Dendritic cell treated with granulocyte-macrophage colony-stimulating factor and Interleukin-4, amounts not matched to agents 40 ng/mL and 50 ng/mL, for 4 days (primary cell): ENCODE measurements at regions not wholly inside any gene's neighbourhood (a gene's known extent, or its start where the extent isn't known, plus 50 kb on each side); places are given as distances from the start of the nearest gene placed in this dataset.
"Not testable (repeated sequence)": the region's sequence is repeated elsewhere in the genome, so short reads cannot be mapped to it uniquely, and the experiment has no call there.

Source experiments
- H3K27ac Mint-ChIP-seq: one replicate; pipeline ENCODE4 v1.8.0; 2022; ENCODE audit warnings: mild to moderate bottlenecking, mixed read lengths
- H3K27me3 Mint-ChIP-seq: one replicate; pipeline ENCODE4 v1.8.0; 2022; ENCODE audit warnings: mild to moderate bottlenecking, mixed read lengths
- H3K36me3 Mint-ChIP-seq: one replicate; pipeline ENCODE4 v1.8.0; 2022; ENCODE audit warnings: low read depth, mixed read lengths
- H3K4me1 Mint-ChIP-seq: one replicate; pipeline ENCODE4 v1.8.0; 2022; ENCODE audit warnings: low read depth, mixed read lengths
- H3K4me3 Mint-ChIP-seq: one replicate; pipeline ENCODE4 v1.8.0; 2022; ENCODE audit warnings: mild to moderate bottlenecking, moderate library complexity, mixed read lengths
- H3K9me3 Mint-ChIP-seq: one replicate; pipeline ENCODE4 v1.8.0; 2022; ENCODE audit warnings: mixed read lengths
- intact Hi-C: fragments of 100-400 bp; cut with micrococcal nuclease; formaldehyde crosslinking; loops from one replicate; pipeline ENCODE4 v1.15.0; 2022

DNA sequence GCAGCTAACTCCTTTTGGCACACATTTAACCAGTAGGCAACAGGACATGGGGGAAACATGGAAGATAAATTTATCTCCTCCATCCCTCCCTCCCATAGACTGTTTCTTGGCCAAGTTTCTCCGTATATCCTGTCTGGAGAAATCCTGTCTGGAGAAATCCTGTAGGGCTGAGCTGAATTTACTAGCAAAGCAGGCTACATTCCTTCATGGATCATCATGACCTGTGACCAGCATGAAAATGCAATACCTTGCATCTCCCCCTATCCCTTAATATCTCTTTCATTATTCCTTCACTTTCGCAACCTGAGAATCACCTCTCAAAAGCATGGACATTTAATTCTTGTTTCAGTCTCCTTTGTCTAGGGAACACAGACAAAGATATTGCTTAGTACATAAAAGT is 379.1 kb downstream of the PSAT1 start:
- Mint-ChIP-seq H3K36me3 (no peaks in the 10 kb centered on the region), H3K27ac (no peak overlapping the region), H3K9me3 (no peaks in the 10 kb centered on the region), H3K4me1 (no peaks in the 10 kb centered on the region), H3K4me3 (no peak overlapping the region), H3K27me3 (peaks cover 3% of the 10 kb centered on the region)
- intact Hi-C loops, result no loop called here

DNA sequence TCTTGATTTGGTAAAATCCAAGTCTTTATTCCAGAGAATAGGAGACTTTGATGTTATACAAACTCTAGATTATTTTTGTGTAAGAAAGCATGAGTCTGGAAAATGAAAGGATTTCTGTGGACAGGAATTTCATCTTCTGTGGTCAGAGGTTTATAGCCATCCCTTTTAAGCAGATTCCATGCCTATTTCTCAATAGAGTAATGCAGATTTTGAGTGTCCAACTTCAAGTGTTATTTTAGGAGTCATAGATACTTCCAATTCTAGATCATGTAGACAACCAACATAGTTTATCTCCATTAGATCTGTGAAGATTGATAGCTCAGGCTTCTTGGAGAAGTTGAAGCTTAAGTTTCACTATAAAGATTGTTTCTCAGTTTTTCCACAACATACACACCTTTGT is 379.7 kb downstream of the PSAT1 start:
- Mint-ChIP-seq H3K9me3 (no peaks in the 10 kb centered on the region), H3K4me3 (no peak overlapping the region), H3K36me3 (no peaks in the 10 kb centered on the region), H3K27ac (no peak overlapping the region), H3K27me3 (peaks cover 3% of the 10 kb centered on the region), H3K4me1 (no peaks in the 10 kb centered on the region)
- intact Hi-C loops, result no loop called here

DNA sequence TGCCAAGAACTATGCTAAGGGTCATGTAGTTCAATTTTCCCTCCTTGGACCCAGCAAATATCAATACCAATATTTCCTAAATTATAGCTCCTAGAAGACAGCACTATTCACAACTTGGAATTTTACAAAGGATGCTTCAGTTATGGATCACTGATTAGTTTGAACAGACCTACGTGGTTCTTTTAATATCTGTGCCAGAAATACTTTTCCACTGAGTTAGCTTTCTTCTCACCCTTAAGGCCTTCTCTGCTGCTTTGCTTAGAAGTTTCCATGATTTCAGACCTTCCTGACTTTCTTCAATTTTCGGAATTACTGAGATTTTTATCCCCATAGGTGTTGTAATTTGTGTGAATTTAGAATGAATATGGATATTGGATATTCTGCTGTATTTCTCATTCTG is 380.4 kb downstream of the PSAT1 start:
- H3K36me3 Mint-ChIP-seq, result no peaks in the 10 kb centered on the region
- no peaks in the 10 kb centered on the region for H3K4me1 Mint-ChIP-seq
- no peak overlapping the region for H3K4me3 Mint-ChIP-seq
- H3K27me3 Mint-ChIP-seq, result peaks cover 3% of the 10 kb centered on the region
- no peak overlapping the region for H3K27ac Mint-ChIP-seq
- no peaks in the 10 kb centered on the region for H3K9me3 Mint-ChIP-seq
- intact Hi-C loops, result no loop called here

DNA sequence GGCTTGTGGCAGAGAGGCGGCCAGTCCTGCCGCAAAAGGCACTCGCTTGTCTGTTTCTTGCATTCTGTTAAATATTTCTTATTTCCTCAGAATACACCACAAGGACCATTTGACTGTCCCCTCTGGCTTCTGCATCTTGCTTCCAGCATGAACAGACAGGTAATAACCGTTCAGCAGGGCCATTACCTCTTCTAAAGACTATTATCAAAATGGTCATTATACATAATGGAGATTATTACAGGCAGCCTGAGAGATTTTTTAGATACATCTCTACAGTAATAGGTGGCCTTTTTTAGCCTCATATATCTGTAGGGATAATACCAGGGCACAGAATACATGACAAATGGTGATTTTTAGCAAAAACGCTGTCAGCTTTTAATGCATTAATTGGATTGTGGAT is 382.0 kb downstream of the PSAT1 start:
- Mint-ChIP-seq H3K27ac (no peak overlapping the region), H3K4me3 (no peak overlapping the region), H3K4me1 (no peaks in the 10 kb centered on the region), H3K36me3 (no peaks in the 10 kb centered on the region), H3K27me3 (no peaks in the 10 kb centered on the region), H3K9me3 (no peaks in the 10 kb centered on the region)
- intact Hi-C loops, result no loop called here

DNA sequence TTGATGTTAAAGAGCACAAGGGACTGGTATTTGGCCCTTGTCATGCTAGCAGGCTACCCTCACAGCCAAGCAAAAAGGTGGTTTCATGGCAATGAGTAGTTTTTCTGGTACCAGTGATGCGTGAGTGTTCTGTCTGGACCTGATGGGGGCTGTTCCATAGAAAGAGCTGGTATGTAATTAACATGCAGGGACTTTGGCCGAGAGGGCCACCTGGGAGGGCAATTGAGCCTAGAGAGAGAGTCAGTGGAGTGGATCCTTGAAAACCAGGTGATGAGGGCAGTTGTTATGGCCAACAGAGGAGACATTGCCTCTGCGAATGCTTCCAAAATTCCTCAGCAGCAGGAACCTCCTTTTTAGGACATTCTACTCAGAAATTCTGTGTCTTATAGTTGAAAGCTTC is 383.3 kb downstream of the PSAT1 start:
- Mint-ChIP-seq H3K4me3 (no peak overlapping the region), H3K27me3 (no peaks in the 10 kb centered on the region), H3K36me3 (no peaks in the 10 kb centered on the region), H3K27ac (no peak overlapping the region), H3K4me1 (no peaks in the 10 kb centered on the region), H3K9me3 (no peaks in the 10 kb centered on the region)
- intact Hi-C loops, result no loop called here

DNA sequence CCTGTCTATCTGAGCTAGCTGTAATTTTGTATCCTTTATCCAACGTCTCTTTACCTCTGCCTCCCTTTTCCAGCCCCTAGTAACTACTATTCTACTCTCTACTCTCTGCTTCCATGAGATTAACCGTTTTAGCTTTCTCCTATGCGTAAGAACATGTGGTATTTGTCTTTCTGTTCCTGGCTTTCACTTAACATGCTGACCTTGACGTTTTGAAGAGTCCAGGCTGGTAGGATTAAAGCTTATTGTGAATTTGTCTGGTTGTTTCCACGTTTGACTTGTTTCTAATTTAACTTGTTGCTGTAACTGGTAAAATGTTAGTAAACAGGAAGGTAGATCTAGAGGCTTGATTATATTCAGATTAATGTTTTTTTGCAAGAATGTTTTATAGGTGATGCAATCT is 385.3 kb downstream of the PSAT1 start:
- Mint-ChIP-seq H3K27ac (no peak overlapping the region), H3K36me3 (no peaks in the 10 kb centered on the region), H3K27me3 (no peaks in the 10 kb centered on the region), H3K4me3 (no peak overlapping the region), H3K4me1 (no peaks in the 10 kb centered on the region), H3K9me3 (no peaks in the 10 kb centered on the region)
- intact Hi-C loops, result no loop called here

DNA sequence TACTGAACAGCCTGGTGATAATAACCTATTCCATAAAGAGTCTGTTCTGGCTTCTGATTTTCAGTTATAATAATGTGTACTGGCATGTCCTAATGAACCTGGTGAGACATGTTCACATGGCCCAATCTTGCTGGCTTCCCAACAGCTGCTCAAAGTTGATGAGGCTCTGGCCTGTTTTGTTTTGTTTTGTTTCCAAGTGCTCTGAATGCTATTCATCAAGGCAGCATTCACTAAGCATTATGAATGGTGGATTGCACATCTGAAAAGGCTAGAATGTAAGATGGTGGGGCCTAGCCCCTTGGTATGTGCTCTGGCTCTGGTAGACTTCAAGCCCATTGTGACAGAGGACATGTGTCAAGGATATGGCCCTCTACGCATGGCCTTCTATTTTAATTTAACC is 388.5 kb downstream of the PSAT1 start:
- intact Hi-C loops, result no loop called here
- Mint-ChIP-seq H3K36me3 (no peaks in the 10 kb centered on the region), H3K27ac (no peak overlapping the region), H3K9me3 (no peaks in the 10 kb centered on the region), H3K4me1 (no peaks in the 10 kb centered on the region), H3K27me3 (no peaks in the 10 kb centered on the region), H3K4me3 (no peak overlapping the region)

DNA sequence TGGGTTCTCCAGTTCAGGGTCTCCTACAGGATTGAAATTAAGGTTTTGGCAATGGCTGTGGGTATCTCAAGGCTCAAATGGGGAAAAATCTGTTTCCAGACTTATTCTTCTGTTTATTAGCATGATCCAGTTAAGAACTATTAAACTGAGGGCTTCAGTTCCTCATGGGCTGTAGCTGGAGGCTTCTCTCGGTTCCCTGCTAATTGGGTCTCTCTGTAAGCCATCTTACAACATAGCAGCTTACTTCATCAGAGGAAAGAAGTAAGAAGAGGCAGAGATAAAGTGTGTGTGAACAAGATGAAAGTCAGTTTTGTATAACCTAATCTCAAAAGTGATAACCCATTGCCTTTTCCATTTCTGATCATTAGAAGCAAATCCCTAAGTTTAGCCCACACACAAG is 391.9 kb downstream of the PSAT1 start:
- no peak overlapping the region for H3K27ac Mint-ChIP-seq
- H3K36me3 Mint-ChIP-seq, result no peaks in the 10 kb centered on the region
- intact Hi-C loops, result no loop called here
- H3K27me3 Mint-ChIP-seq, result no peaks in the 10 kb centered on the region
- H3K4me3 Mint-ChIP-seq, result no peak overlapping the region
- no peaks in the 10 kb centered on the region for H3K9me3 Mint-ChIP-seq
- no peaks in the 10 kb centered on the region for H3K4me1 Mint-ChIP-seq

DNA sequence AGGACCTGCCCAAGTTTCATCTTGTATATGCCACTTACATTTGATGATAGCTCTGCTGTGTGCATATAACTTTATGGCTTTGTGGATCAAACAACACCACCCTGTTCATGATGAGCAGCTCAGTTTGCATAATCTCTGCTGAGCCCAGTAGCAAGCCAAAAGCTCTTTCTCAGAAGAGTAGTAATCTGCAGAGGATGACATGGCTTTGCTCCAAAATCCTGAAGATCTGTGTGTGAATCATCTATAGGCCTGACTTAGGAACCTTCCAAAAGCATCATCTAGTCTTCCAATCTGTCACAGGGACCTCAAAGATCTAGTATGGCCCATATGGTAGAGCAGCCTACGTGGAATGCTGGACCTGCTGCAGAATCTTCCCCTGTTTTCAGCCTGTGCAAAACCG is 394.6 kb downstream of the PSAT1 start:
- intact Hi-C loops, result no loop called here
- Mint-ChIP-seq H3K9me3 (no peaks in the 10 kb centered on the region), H3K36me3 (no peaks in the 10 kb centered on the region), H3K27ac (no peak overlapping the region), H3K27me3 (no peaks in the 10 kb centered on the region), H3K4me1 (peaks cover 16% of the 10 kb centered on the region), H3K4me3 (no peak overlapping the region)

DNA sequence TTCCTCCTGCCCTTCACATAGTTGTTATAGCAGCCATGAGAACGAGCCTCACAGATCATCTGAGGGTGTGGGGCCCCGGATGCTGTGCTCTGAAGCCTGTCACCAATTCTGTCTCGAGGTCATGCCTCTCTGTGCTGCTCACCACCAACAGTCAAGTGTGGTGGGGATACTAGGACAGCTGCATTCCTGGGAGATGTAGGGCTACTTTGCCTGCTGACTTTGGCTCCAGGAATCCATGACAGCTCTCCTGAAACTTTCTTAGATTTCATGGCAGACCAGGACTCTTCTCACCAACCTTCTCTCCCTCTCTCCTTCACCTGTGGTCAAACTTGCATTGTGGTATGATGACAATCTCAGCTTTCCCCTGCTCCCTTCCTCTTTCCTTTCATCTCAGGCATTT is 395.9 kb downstream of the PSAT1 start:
- no peaks in the 10 kb centered on the region for H3K27me3 Mint-ChIP-seq
- peaks cover 25% of the 10 kb centered on the region for H3K4me1 Mint-ChIP-seq
- no peaks in the 10 kb centered on the region for H3K36me3 Mint-ChIP-seq
- H3K27ac Mint-ChIP-seq, result no peak overlapping the region
- no peaks in the 10 kb centered on the region for H3K9me3 Mint-ChIP-seq
- H3K4me3 Mint-ChIP-seq, result no peak overlapping the region
- intact Hi-C loops, result no loop called here

DNA sequence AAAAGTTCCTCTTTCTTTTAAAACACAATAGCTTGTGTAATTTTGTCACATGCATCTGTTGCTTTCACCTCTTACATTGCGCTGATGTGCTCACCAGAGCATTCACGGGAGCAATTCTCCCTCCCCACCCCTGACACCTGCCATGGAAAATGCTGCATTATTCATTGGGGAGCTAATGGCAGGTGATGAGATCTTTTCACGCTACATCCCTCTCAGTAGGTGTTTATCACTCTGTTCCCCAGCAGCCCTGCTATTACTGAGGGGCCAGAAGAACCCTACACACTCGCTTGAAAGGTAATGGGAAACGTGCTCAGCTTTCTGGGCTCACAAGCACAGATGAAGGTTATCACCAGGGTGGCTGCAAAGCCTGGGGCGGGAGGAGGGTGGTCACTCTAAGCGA is 398.0 kb downstream of the PSAT1 start:
- no peak overlapping the region for H3K27ac Mint-ChIP-seq
- intact Hi-C loops, result no loop called here
- no peaks in the 10 kb centered on the region for H3K36me3 Mint-ChIP-seq
- H3K4me3 Mint-ChIP-seq, result no peak overlapping the region
- peaks cover 26% of the 10 kb centered on the region for H3K4me1 Mint-ChIP-seq
- no peaks in the 10 kb centered on the region for H3K9me3 Mint-ChIP-seq
- H3K27me3 Mint-ChIP-seq, result no peaks in the 10 kb centered on the region

DNA sequence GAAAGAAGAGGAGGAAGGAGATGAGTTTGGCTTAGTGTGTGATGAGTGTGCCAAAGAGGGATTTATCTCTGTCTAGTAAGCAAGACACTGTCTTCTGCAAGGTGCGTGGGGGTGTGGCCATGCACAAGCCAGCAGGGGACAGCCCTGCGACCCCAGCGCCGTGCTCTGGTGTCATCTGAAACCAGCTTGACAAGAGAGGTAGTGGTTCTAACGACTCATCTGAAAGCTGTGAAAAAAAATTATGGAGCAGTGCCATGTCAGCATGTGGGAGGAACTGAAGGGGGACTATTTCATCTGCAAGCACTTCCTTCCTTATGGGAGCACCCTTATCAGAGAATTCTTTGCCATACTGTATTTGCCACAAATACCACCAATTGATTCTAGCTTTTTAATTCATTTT is 398.6 kb downstream of the PSAT1 start:
- no peak overlapping the region for H3K4me3 Mint-ChIP-seq

DNA sequence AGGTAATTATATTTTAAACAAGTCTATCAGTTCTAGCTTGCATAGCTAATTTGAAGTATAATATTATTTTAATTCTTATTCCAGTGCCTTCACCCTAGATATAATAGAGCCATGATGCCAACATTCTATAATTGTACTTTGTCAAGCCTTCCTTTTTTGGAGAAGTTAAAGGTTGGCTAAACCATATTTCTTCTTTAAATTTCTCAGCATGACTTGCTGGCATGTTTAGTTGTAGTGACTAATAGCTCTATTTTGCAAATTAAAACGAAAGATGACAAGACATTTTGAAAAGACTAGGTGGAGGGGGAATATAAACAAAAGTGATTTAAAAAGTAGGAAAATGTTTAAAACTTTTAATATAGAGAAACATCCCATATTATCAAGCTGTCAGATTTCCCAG is 400.7 kb downstream of the PSAT1 start:
- Mint-ChIP-seq H3K27me3 (no peaks in the 10 kb centered on the region), H3K4me3 (no peak overlapping the region), H3K4me1 (peaks cover 26% of the 10 kb centered on the region), H3K36me3 (no peaks in the 10 kb centered on the region), H3K27ac (no peak overlapping the region), H3K9me3 (no peaks in the 10 kb centered on the region)
- intact Hi-C loops, result no loop called here

More for the DNA sequence above, 398.6 kb downstream of the PSAT1 start:
- Mint-ChIP-seq H3K27me3 (no peaks in the 10 kb centered on the region), H3K9me3 (no peaks in the 10 kb centered on the region), H3K4me1 (peaks cover 26% of the 10 kb centered on the region), H3K27ac (no peak overlapping the region), H3K36me3 (no peaks in the 10 kb centered on the region)
- intact Hi-C loops, result no loop called here

DNA sequence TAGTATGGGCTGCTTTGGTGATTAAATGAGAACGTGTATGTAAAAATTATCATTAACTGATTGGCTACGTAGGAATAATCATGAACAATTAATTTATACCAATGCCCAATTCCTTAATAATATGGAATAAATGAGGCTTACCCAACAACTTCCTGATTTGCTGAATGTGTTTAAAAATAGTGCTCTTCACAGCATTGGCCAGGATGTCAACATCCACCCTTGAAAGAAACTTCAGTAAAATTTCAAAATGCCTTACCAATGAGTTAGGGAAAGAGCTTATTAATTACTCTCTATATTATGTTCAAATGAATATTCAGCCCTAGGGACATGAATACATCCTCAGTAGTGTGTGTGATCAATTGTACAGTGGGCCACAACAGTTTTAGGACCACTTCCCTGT is 401.4 kb downstream of the PSAT1 start:
- intact Hi-C loops, result no loop called here
- no peak overlapping the region for H3K27ac Mint-ChIP-seq
- no peaks in the 10 kb centered on the region for H3K9me3 Mint-ChIP-seq
- H3K4me3 Mint-ChIP-seq, result no peak overlapping the region
- no peaks in the 10 kb centered on the region for H3K36me3 Mint-ChIP-seq
- H3K4me1 Mint-ChIP-seq, result peaks cover 28% of the 10 kb centered on the region
- H3K27me3 Mint-ChIP-seq, result no peaks in the 10 kb centered on the region

DNA sequence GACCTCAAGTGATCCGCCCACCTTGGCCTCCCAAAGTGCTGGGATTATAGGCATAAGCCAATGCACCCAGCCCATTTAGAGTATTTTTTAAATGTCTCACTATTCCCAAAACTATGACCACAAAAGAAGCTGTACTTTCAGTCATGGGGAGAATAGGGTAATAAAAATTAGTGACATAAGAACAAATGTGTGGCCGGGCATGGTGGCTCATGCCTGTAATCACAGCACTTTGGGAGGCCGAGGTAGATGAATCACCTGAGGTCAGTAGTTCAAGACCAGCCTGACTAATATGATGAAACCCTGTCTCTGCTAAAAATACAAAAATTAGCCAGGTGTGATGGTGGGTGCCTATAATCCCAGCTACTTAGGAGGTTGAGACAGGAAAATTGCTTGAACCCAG is 402.3 kb downstream of the PSAT1 start:
- H3K27me3 Mint-ChIP-seq, H3K36me3 Mint-ChIP-seq, H3K27ac Mint-ChIP-seq, H3K9me3 Mint-ChIP-seq, intact Hi-C loops, H3K4me3 Mint-ChIP-seq: not testable (repeated sequence)
- peaks cover 35% of the 10 kb centered on the region for H3K4me1 Mint-ChIP-seq

DNA sequence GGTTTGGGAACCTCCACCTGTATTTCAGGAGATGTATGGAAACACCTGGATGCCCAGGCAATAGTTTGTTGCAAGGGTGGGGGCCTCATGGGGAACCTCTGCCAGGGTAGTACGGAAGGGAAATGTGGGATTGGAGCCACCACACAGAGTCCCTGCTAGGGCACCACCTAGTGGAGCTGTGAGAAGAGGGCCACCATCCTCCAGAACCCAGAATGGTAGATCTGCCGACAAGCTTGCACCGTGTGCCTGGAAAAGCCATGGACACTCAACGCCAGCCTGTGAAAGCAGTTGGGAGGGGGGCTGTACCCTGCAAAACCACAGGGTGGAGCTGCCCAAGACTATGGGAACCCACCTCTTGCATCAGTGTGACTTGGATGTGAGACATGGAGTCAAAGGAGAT is 407.2 kb downstream of the PSAT1 start:
- not testable (repeated sequence) for H3K9me3 Mint-ChIP-seq
- peaks cover 22% of the 10 kb centered on the region for H3K4me1 Mint-ChIP-seq
- intact Hi-C loops, result loop anchor here (1.0 kb wide), 1 partner anchor 102 kb away; no protein-coding TSS in a partner anchor

More for the DNA sequence above, 407.2 kb downstream of the PSAT1 start:
- H3K36me3 Mint-ChIP-seq, H3K4me3 Mint-ChIP-seq, H3K27me3 Mint-ChIP-seq, H3K27ac Mint-ChIP-seq: not testable (repeated sequence)
